ENCODE measurements at regions not wholly inside any gene's neighbourhood (a gene's known extent, or its start where the extent isn't known, plus 50 kb on each side); places are given as distances from the start of the nearest gene placed in this dataset.

GRCh38 chr16:55078153-55078552 is 147.5 kb downstream of the IRX5 start:
- intact Hi-C loops (cut with DNase I; ENCODE audit: low total_unique reads), result no loop called here
- Histone ChIP-seq H3K27me3 (no peaks in the 10 kb centered on the region), H3K27ac (no peak overlapping the region), H3K36me3 (ENCODE audit: low read depth, missing control alignments) (no peaks in the 10 kb centered on the region), H3K4me1 (no peaks in the 10 kb centered on the region), H3K4me3 (no peak overlapping the region), H3K9me3 (no peaks in the 10 kb centered on the region)
- no peak for TF ChIP-seq POLR2A (IDR thresholded peaks at IDR 0.05)
- TF ChIP-seq CTCF (IDR thresholded peaks at IDR 0.05), result no peak
- WGBS, 2 donors, result 85 to 95% methylated on average over 5 of the region's 5 CpGs
- no peak for DNase-seq

GRCh38 chr16:55078699-55079410 is 148.2 kb downstream of the IRX5 start:
- DNase-seq, result no peak
- intact Hi-C loops (cut with DNase I; ENCODE audit: low total_unique reads), result no loop called here
- no peak overlapping the region for H3K4me3 ChIP-seq
- no peaks in the 10 kb centered on the region for H3K36me3 ChIP-seq (ENCODE audit: low read depth, missing control alignments)
- no peak overlapping the region for H3K27ac ChIP-seq
- no peaks in the 10 kb centered on the region for H3K9me3 ChIP-seq
- TF ChIP-seq POLR2A (IDR thresholded peaks at IDR 0.05), result no peak
- TF ChIP-seq CTCF (IDR thresholded peaks at IDR 0.05), result no peak
- no peaks in the 10 kb centered on the region for H3K4me1 ChIP-seq
- H3K27me3 ChIP-seq, result no peaks in the 10 kb centered on the region
- WGBS, 2 donors, result 90 to 93% methylated on average over 7 to 8 of the region's 8 CpGs

GRCh38 chr16:55081622-55082590 is 151.2 kb downstream of the IRX5 start:
- no peaks in the 10 kb centered on the region for H3K4me1 ChIP-seq
- WGBS, 2 donors, result 64 to 67% methylated on average over 16 of the region's 16 CpGs
- H3K9me3 ChIP-seq, result no peaks in the 10 kb centered on the region
- DNase-seq, result no peak
- no peaks in the 10 kb centered on the region for H3K36me3 ChIP-seq (ENCODE audit: low read depth, missing control alignments)
- TF ChIP-seq POLR2A (IDR thresholded peaks at IDR 0.05), result no peak
- TF ChIP-seq CTCF (IDR thresholded peaks at IDR 0.05), result no peak
- H3K27me3 ChIP-seq, result no peaks in the 10 kb centered on the region
- no peak overlapping the region for H3K4me3 ChIP-seq
- intact Hi-C loops (cut with DNase I; ENCODE audit: low total_unique reads), result no loop called here
- no peak overlapping the region for H3K27ac ChIP-seq

- Histone ChIP-seq H3K27ac (no peak overlapping the region), H3K4me1 (no peaks in the 10 kb centered on the region), H3K36me3 (ENCODE audit: low read depth, missing control alignments) (no peaks in the 10 kb centered on the region), H3K4me3 (no peak overlapping the region), H3K9me3 (no peaks in the 10 kb centered on the region), H3K27me3 (no peaks in the 10 kb centered on the region)
- TF ChIP-seq CTCF (IDR thresholded peaks at IDR 0.05) (no peak), POLR2A (IDR thresholded peaks at IDR 0.05) (no peak)
- 50 to 52% methylated on average over 5 of the region's 5 CpGs for WGBS, 2 donors
- intact Hi-C loops (cut with DNase I; ENCODE audit: low total_unique reads), result no loop called here
- no peak for DNase-seq
These were observed 151.9 kb downstream of the IRX5 start for GRCh38 chr16:55082591-55082976.

Measured in testis (tissue), 2 donors.